ENCODE measurements at regions not wholly inside any gene's neighbourhood (a gene's known extent, or its start where the extent isn't known, plus 50 kb on each side); places are given as distances from the start of the nearest gene placed in this dataset.

- no peak overlapping the region for H3K27ac ChIP-seq (ENCODE audit: low read length)
- no peak overlapping the region for H2AFZ ChIP-seq (ENCODE audit: low read depth, low read length)
- H3K4me2 ChIP-seq (ENCODE audit: low read length), result no peak overlapping the region
- H3K9me3 ChIP-seq (ENCODE audit: insufficient read depth, low read length), result no peaks in the 10 kb centered on the region
- no peaks in the 10 kb centered on the region for H4K20me1 ChIP-seq (ENCODE audit: insufficient read depth, low read length)
- H3K79me2 ChIP-seq (ENCODE audit: low read length), result no peaks in the 10 kb centered on the region
- no peaks in the 10 kb centered on the region for H3K36me3 ChIP-seq (replicated peaks; ENCODE audit: low read depth, low read length)
- no peak overlapping the region for H3K4me3 ChIP-seq (ENCODE audit: low read length)
- H3K27me3 ChIP-seq (ENCODE audit: low read depth, low read length), result no peaks in the 10 kb centered on the region
- no peak overlapping the region for H3K9ac ChIP-seq (ENCODE audit: low read length)
- H3K4me1 ChIP-seq (ENCODE audit: low read length), result peaks cover 3% of the 10 kb centered on the region
- TF ChIP-seq CTCF (IDR thresholded peaks at IDR 0.05; ENCODE audit: low read depth, low read length), result no peak
- TF ChIP-seq EZH2phosphoT487 (IDR thresholded peaks at IDR 0.05; ENCODE audit: low read depth), result no peak
Measured at GRCh38 chr5:44868541-44868940, 59.8 kb downstream of the MRPS30 start.

- Histone ChIP-seq H3K27ac (ENCODE audit: low read length) (no peak overlapping the region), H4K20me1 (ENCODE audit: insufficient read depth, low read length) (no peaks in the 10 kb centered on the region), H3K9ac (ENCODE audit: low read length) (no peak overlapping the region), H3K4me3 (ENCODE audit: low read length) (no peak overlapping the region), H3K36me3 (replicated peaks; ENCODE audit: low read depth, low read length) (peaks cover 12% of the 10 kb centered on the region), H3K4me2 (ENCODE audit: low read length) (no peak overlapping the region), H3K9me3 (ENCODE audit: insufficient read depth, low read length) (no peaks in the 10 kb centered on the region), H3K27me3 (ENCODE audit: low read depth, low read length) (no peaks in the 10 kb centered on the region), H2AFZ (ENCODE audit: low read depth, low read length) (no peak overlapping the region), H3K4me1 (ENCODE audit: low read length) (peaks cover 4% of the 10 kb centered on the region), H3K79me2 (ENCODE audit: low read length) (no peaks in the 10 kb centered on the region)
- TF ChIP-seq CTCF (IDR thresholded peaks at IDR 0.05; ENCODE audit: low read depth, low read length) (no peak), EZH2phosphoT487 (IDR thresholded peaks at IDR 0.05; ENCODE audit: low read depth) (no peak)
Measured at GRCh38 chr5:44869928-44870327, 61.2 kb downstream of the MRPS30 start.

GRCh38 chr5:44870430-44870829 is 61.7 kb downstream of the MRPS30 start:
- Histone ChIP-seq H3K27ac (ENCODE audit: low read length) (no peak overlapping the region), H3K79me2 (ENCODE audit: low read length) (no peaks in the 10 kb centered on the region), H4K20me1 (ENCODE audit: insufficient read depth, low read length) (no peaks in the 10 kb centered on the region), H3K9me3 (ENCODE audit: insufficient read depth, low read length) (no peaks in the 10 kb centered on the region), H2AFZ (ENCODE audit: low read depth, low read length) (no peak overlapping the region), H3K9ac (ENCODE audit: low read length) (no peak overlapping the region), H3K4me3 (ENCODE audit: low read length) (no peak overlapping the region), H3K27me3 (ENCODE audit: low read depth, low read length) (no peaks in the 10 kb centered on the region), H3K36me3 (replicated peaks; ENCODE audit: low read depth, low read length) (peaks cover 15% of the 10 kb centered on the region), H3K4me1 (ENCODE audit: low read length) (peaks cover 10% of the 10 kb centered on the region), H3K4me2 (ENCODE audit: low read length) (no peak overlapping the region)
- TF ChIP-seq EZH2phosphoT487 (IDR thresholded peaks at IDR 0.05; ENCODE audit: low read depth) (no peak), CTCF (IDR thresholded peaks at IDR 0.05; ENCODE audit: low read depth, low read length) (no peak)

GRCh38 chr5:44871401-44871800 is 62.7 kb downstream of the MRPS30 start:
- no peaks in the 10 kb centered on the region for H4K20me1 ChIP-seq (ENCODE audit: insufficient read depth, low read length)
- H3K27ac ChIP-seq (ENCODE audit: low read length), result no peak overlapping the region
- H3K4me2 ChIP-seq (ENCODE audit: low read length), result no peak overlapping the region
- H2AFZ ChIP-seq (ENCODE audit: low read depth, low read length), result no peak overlapping the region
- peaks cover 19% of the 10 kb centered on the region for H3K4me1 ChIP-seq (ENCODE audit: low read length)
- no peak overlapping the region for H3K9ac ChIP-seq (ENCODE audit: low read length)
- H3K4me3 ChIP-seq (ENCODE audit: low read length), result no peak overlapping the region
- H3K9me3 ChIP-seq (ENCODE audit: insufficient read depth, low read length), result no peaks in the 10 kb centered on the region
- peaks cover 15% of the 10 kb centered on the region for H3K36me3 ChIP-seq (replicated peaks; ENCODE audit: low read depth, low read length)
- H3K79me2 ChIP-seq (ENCODE audit: low read length), result no peaks in the 10 kb centered on the region
- H3K27me3 ChIP-seq (ENCODE audit: low read depth, low read length), result no peaks in the 10 kb centered on the region
- no peak for TF ChIP-seq CTCF (IDR thresholded peaks at IDR 0.05; ENCODE audit: low read depth, low read length)
